H1 (cell line): ENCODE measurements at regions not wholly inside any gene's neighbourhood (a gene's known extent, or its start where the extent isn't known, plus 50 kb on each side); places are given as distances from the start of the nearest gene placed in this dataset.

Experiments used
- CTCF ChIA-PET: fragments of 300-600 bp; sonication (Branson Sonifier 250); formaldehyde crosslinking; loops from one replicate; lab custom pipeline; 2021; ENCODE audit not compliant: partially characterized antibody; lab: Charles Lee
- POLR2A ChIA-PET: fragments of 300-600 bp; sonication (Branson Sonifier 250); formaldehyde crosslinking; loops from one replicate; lab custom pipeline; 2021; ENCODE audit warnings: inconsistent platforms; ENCODE audit not compliant: partially characterized antibody; lab: Charles Lee
- DNase-seq, 2 experiments: peaks; one replicate each; pipeline versions ENCODE4 v3.0.0 to v3.0.0-alpha.2; 2010 to 2022; ENCODE audit warnings: low spot score in 2 of 2, low read depth in 1 of 2, mixed read lengths in 1 of 2
- FAIRE-seq: peaks from 2 replicates; lab custom pipeline; 2011; peaks lifted over from hg19 to GRCh38; lab: Jason Lieb, UNC
- H2AFZ ChIP-seq: 2 replicates; pipeline ENCODE4 v1.8.1; 2012; ENCODE audit warnings: low read length, inconsistent platforms
- H2AK5ac ChIP-seq: 2 replicates; pipeline ENCODE4 v1.6.1; 2013; ENCODE audit warnings: low read depth, low read length
- H2BK120ac ChIP-seq: replicated peaks from 2 replicates; pipeline ENCODE3; 2013; ENCODE audit warnings: low read depth, low read length, inconsistent platforms
- H2BK12ac ChIP-seq: 2 replicates; pipeline ENCODE4 v1.6.1; 2013; ENCODE audit warnings: low read depth, low read length
- H2BK15ac ChIP-seq: 2 replicates; pipeline ENCODE4 v1.6.1; 2013; ENCODE audit warnings: low read length
- H2BK20ac ChIP-seq: 2 replicates; pipeline ENCODE4 v1.6.1; 2013; ENCODE audit warnings: low read length
- H2BK5ac ChIP-seq: 2 replicates; pipeline ENCODE4 v1.6.1; 2013; ENCODE audit warnings: low read depth, low read length
- H3K14ac ChIP-seq: 2 replicates; pipeline ENCODE4 v1.6.1; 2013; ENCODE audit warnings: inconsistent platforms; ENCODE audit not compliant: insufficient read length
- H3K18ac ChIP-seq: 2 replicates; pipeline ENCODE4 v1.6.1; 2013; ENCODE audit warnings: low read length; ENCODE audit errors: extremely low read depth
- H3K23ac ChIP-seq: 2 replicates; pipeline ENCODE4 v1.6.1; 2013; ENCODE audit warnings: inconsistent platforms; ENCODE audit not compliant: insufficient read length
- H3K23me2 ChIP-seq: 2 replicates; pipeline ENCODE4 v1.6.1; 2013; ENCODE audit warnings: low read depth, low read length
- H3K27ac ChIP-seq: 2 replicates; pipeline ENCODE4 v1.6.1; 2011; ENCODE audit warnings: low read depth, low read length, inconsistent platforms
- H3K27me3 ChIP-seq, 4 experiments: replicated peaks in 1 of 4; 1 replicate in 1 of 4; 2 replicates in 3 of 4; pipeline versions ENCODE4 v1.6.1 to v1.8.1; 2011 to 2013; ENCODE audit warnings: low read length in 3 of 4, mild to moderate bottlenecking in 3 of 4, inconsistent platforms in 2 of 4, mixed read lengths in 2 of 4, moderate library complexity in 1 of 4; ENCODE audit not compliant: control insufficient read depth in 3 of 4, insufficient read depth in 3 of 4; ENCODE audit errors: extremely low read depth in 1 of 4
- H3K36me3 ChIP-seq, 4 experiments: 2 replicates each; pipeline versions ENCODE4 v1.6.1 to v1.8.1; 2011 to 2013; ENCODE audit warnings: mild to moderate bottlenecking in 4 of 4, low read length in 3 of 4, moderate library complexity in 2 of 4, control low read depth in 1 of 4, inconsistent platforms in 1 of 4; ENCODE audit not compliant: insufficient read depth in 4 of 4, control insufficient read depth in 2 of 4
- H3K4ac ChIP-seq: replicated peaks from 2 replicates; pipeline ENCODE3; 2013; ENCODE audit warnings: low read length, low read depth, mixed read lengths, inconsistent platforms; ENCODE audit not compliant: insufficient read length
- H3K4me1 ChIP-seq, 4 experiments: replicated peaks in 1 of 4; 1 replicate in 1 of 4; 2 replicates in 3 of 4; pipeline versions ENCODE4 v1.6.1 to v1.8.1; 2011 to 2013; ENCODE audit warnings: low read length in 3 of 4, inconsistent platforms in 2 of 4, mixed read lengths in 1 of 4; ENCODE audit not compliant: insufficient read depth in 4 of 4, control insufficient read depth in 3 of 4
- H3K4me2 ChIP-seq, 2 experiments: 2 replicates each; pipeline versions ENCODE4 v1.6.1 to v1.8.1; 2011 to 2013; ENCODE audit warnings: low read depth in 2 of 2, low read length in 2 of 2, control low read depth in 1 of 2, inconsistent platforms in 1 of 2, mild to moderate bottlenecking in 1 of 2; ENCODE audit not compliant: insufficient read depth in 1 of 2
- H3K4me3 ChIP-seq, 4 experiments: fragments of 200-600, 300-600 bp in 1 of 4; sonication (generic), shearing (Covaris generic), sonication (Bioruptor Twin) in 1 of 4; 2 replicates each; pipeline versions ENCODE4 v1.5.1 to v1.8.1; 2011 to 2016; ENCODE audit warnings: low read length in 4 of 4, low read depth in 3 of 4, control low read depth in 2 of 4, inconsistent platforms in 2 of 4, mild to moderate bottlenecking in 2 of 4, mixed read lengths in 1 of 4, moderate library complexity in 1 of 4; ENCODE audit not compliant: insufficient read depth in 2 of 4; ENCODE audit errors: extremely low read depth in 1 of 4
- H3K56ac ChIP-seq: replicated peaks from 2 replicates; pipeline ENCODE3; 2013; ENCODE audit warnings: low read depth, mild to moderate bottlenecking, mixed read lengths, low read length, inconsistent platforms; ENCODE audit not compliant: insufficient read length
- H3K79me1 ChIP-seq: 2 replicates; pipeline ENCODE4 v1.6.1; 2013; ENCODE audit warnings: low read depth, low read length, control low read depth
- H3K79me2 ChIP-seq, 2 experiments: 2 replicates each; pipeline versions ENCODE4 v1.6.1 to v1.8.1; 2012 to 2013; ENCODE audit warnings: low read length in 2 of 2, mild to moderate bottlenecking in 2 of 2, inconsistent platforms in 1 of 2; ENCODE audit not compliant: insufficient read depth in 2 of 2, control insufficient read depth in 1 of 2
- H3K9ac ChIP-seq, 4 experiments: replicated peaks in 1 of 4; 1 replicate in 1 of 4; 2 replicates in 3 of 4; pipeline versions ENCODE4 v1.6.1 to v1.8.1; 2011 to 2013; ENCODE audit warnings: low read depth in 3 of 4, low read length in 3 of 4, control low read depth in 2 of 4, mild to moderate bottlenecking in 2 of 4, moderate library complexity in 2 of 4, inconsistent platforms in 1 of 4; ENCODE audit errors: extremely low read depth in 1 of 4
- H3K9me3 ChIP-seq, 2 experiments: 2 replicates each; pipeline versions ENCODE4 v1.6.1 to v1.8.1; 2012 to 2013; ENCODE audit warnings: mild to moderate bottlenecking in 2 of 2, moderate library complexity in 2 of 2, control low read depth in 1 of 2, inconsistent platforms in 1 of 2, low read depth in 1 of 2, low read length in 1 of 2, mixed read lengths in 1 of 2; ENCODE audit not compliant: insufficient read depth in 2 of 2
- H4K20me1 ChIP-seq, 2 experiments: replicated peaks in 1 of 2; 2 replicates each; pipeline versions ENCODE3 to v1.8.1; 2011 to 2013; ENCODE audit warnings: inconsistent platforms in 2 of 2, low read length in 2 of 2, mild to moderate bottlenecking in 1 of 2; ENCODE audit not compliant: insufficient read depth in 2 of 2, control insufficient read depth in 1 of 2
- H4K5ac ChIP-seq: 2 replicates; pipeline ENCODE4 v1.6.1; 2013; ENCODE audit warnings: low read length, low read depth, mixed read lengths, inconsistent platforms; ENCODE audit not compliant: insufficient read length
- H4K8ac ChIP-seq: 2 replicates; pipeline ENCODE4 v1.8.0; 2013; ENCODE audit warnings: mild to moderate bottlenecking, moderate library complexity, low read length, inconsistent platforms; ENCODE audit not compliant: insufficient read depth; ENCODE audit errors: extremely low read depth
- H4K91ac ChIP-seq: replicated peaks from 2 replicates; pipeline ENCODE3; 2013; ENCODE audit warnings: low read length, mixed read lengths, inconsistent platforms; ENCODE audit not compliant: insufficient read length
- ASH2L ChIP-seq: fragments of 200-600, 300-600 bp; sonication (generic); IDR thresholded peaks from one replicate; pipeline ENCODE4 v1.7.1; 2017; ENCODE audit warnings: low read length
- CHD1 ChIP-seq: IDR thresholded peaks from 2 replicates; pipeline ENCODE4 v1.6.1; 2012; ENCODE audit warnings: low read depth, low read length, improper control_type of control experiment
- CTBP2 ChIP-seq: IDR thresholded peaks from 2 replicates; pipeline ENCODE4 v1.7.0; 2011; ENCODE audit warnings: borderline replicate concordance, mild to moderate bottlenecking, moderate library complexity, mixed read lengths, low read length; ENCODE audit not compliant: insufficient read depth, insufficient read length
- EZH2 ChIP-seq: fragments of 200-600 bp; sonication (generic); IDR thresholded peaks from 2 replicates; pipeline ENCODE4 v1.7.1; 2012; ENCODE audit warnings: low read depth, mild to moderate bottlenecking, moderate library complexity, low read length, inconsistent platforms; ENCODE audit not compliant: severe bottlenecking
- GABPA ChIP-seq: IDR thresholded peaks from 2 replicates; pipeline ENCODE4 v1.6.1; 2011; ENCODE audit warnings: mild to moderate bottlenecking, low read length, moderate library complexity, borderline replicate concordance; ENCODE audit not compliant: insufficient read depth
- JUND ChIP-seq: IDR thresholded peaks from 2 replicates; pipeline ENCODE4 v1.6.1; 2011; ENCODE audit warnings: mild to moderate bottlenecking, improper control_type of control experiment, low read length
- MAFK ChIP-seq: IDR thresholded peaks from 2 replicates; pipeline ENCODE4 v1.6.1; 2012; ENCODE audit warnings: low read depth, mild to moderate bottlenecking, improper control_type of control experiment, low read length
- RBBP5 ChIP-seq: IDR thresholded peaks from 2 replicates; pipeline ENCODE4 v1.7.1; 2012; ENCODE audit warnings: low read depth, mild to moderate bottlenecking, inconsistent platforms, low read length, moderate library complexity, borderline replicate concordance
- RXRA ChIP-seq: IDR thresholded peaks from 2 replicates; pipeline ENCODE4 v1.6.1; 2011; ENCODE audit warnings: low read depth, mild to moderate bottlenecking, low read length, moderate library complexity; ENCODE audit not compliant: insufficient read depth
- SP2 ChIP-seq: IDR thresholded peaks from 2 replicates; pipeline ENCODE4 v1.6.1; 2012; ENCODE audit warnings: mild to moderate bottlenecking, low read length, inconsistent platforms
- SP4 ChIP-seq: IDR thresholded peaks from 2 replicates; pipeline ENCODE4 v1.6.1; 2012; ENCODE audit warnings: low read length, inconsistent platforms
- TAF7 ChIP-seq: optimal IDR thresholded peaks from 2 replicates; pipeline ENCODE3; 2011; ENCODE audit warnings: low read depth, mild to moderate bottlenecking, inconsistent platforms, low read length, moderate library complexity, borderline replicate concordance
- USF2 ChIP-seq: IDR thresholded peaks from 2 replicates; pipeline ENCODE4 v1.6.1; 2011; ENCODE audit warnings: low read length, improper control_type of control experiment
- YY1 ChIP-seq: IDR thresholded peaks from 2 replicates; pipeline ENCODE4 v1.6.1; 2011; ENCODE audit warnings: low read depth, mild to moderate bottlenecking, low read length
- WGBS, 2 experiments: shearing (Covaris generic) in 1 of 2; methylation state at CpG; one replicate each; pipeline versions ENCODE4 v1.1.6 to v1.1.7; 2013 to 2015; ENCODE audit warnings: low lambda C conversion rate in 2 of 2, mixed read lengths in 2 of 2, inconsistent platforms in 1 of 2, low coverage in 1 of 2, missing lambda C conversion rate in 1 of 2; ENCODE audit not compliant: insufficient replicate concordance in 2 of 2, insufficient coverage in 1 of 2, insufficient read length in 1 of 2; ENCODE audit errors: extremely low coverage in 1 of 2, missing lambda C conversion rate in 1 of 2; 5-methylcytosine and 5-hydroxymethylcytosine counted together

DNA sequence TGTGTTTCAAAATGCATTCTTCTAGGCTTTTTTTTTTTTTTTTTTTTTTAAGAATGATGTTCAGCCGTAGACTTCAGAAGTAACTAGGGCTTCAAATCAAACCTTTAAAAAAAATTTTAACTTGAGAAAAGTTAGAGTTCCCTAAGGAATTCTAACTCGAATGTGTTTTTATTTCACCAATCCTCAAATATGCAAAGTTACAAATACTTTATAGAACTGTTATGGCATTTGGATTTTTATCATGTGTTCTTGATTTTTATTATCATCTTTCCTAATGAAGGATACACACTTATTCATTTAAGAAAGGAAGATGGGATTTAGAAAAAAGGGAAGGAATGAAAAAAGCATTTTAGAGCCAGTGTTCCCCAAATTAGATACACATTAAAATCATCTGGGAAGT is 200.6 kb upstream of the LDB2 start:
- Histone ChIP-seq H3K9me3 (no peaks in the 10 kb centered on the region), H2BK15ac (no peak overlapping the region), H2BK20ac (no peak overlapping the region), H2AK5ac (no peak overlapping the region), H3K9ac (no peak overlapping the region), H4K8ac (no peak overlapping the region), H3K4me3 (no peak overlapping the region), H3K36me3 (no peaks in the 10 kb centered on the region), H3K23ac (no peak overlapping the region), H3K18ac (no peak overlapping the region), H3K27ac (no peak overlapping the region), H2AFZ (no peak overlapping the region), H3K4me2 (no peak overlapping the region), H3K56ac (no peak overlapping the region), H2BK120ac (no peak overlapping the region), H3K14ac (no peak overlapping the region), H3K79me2 (no peaks in the 10 kb centered on the region), H3K27me3 (no peaks in the 10 kb centered on the region), H4K91ac (no peak overlapping the region), H3K4me1 (peaks cover 0 to 2% (median 0%) of the 10 kb centered on the region in 4 experiments; a peak in 1 of 7 replicates), H3K23me2 (peaks cover 3% of the 10 kb centered on the region; the same call in 1 of the 2 replicates), H4K5ac (no peak overlapping the region), H3K79me1 (no peaks in the 10 kb centered on the region), H3K4ac (no peak overlapping the region), H2BK5ac (no peak overlapping the region), H4K20me1 (no peaks in the 10 kb centered on the region), H2BK12ac (no peak overlapping the region)
- WGBS, 2 experiments, result 88% methylated on average over 2 of the region's 2 CpGs; no CpG with 5 or more reads in 1 of the 2 experiments
- no peak for DNase-seq
- CTCF ChIA-PET, result interaction anchor here (0.6 to 1.1 kb wide), 3 partner anchors 10 to 259 kb away, joined by 3 to 10 read pairs (median 4); no protein-coding TSS in a partner anchor
- no peak for FAIRE-seq
- POLR2A ChIA-PET, result no interaction called here
- TF ChIP-seq ASH2L (no peak), TAF7 (no peak), JUND (no peak), MAFK (no peak), RXRA (no peak), CTBP2 (no peak), GABPA (no peak), SP4 (no peak), YY1 (no peak), SP2 (no peak), USF2 (no peak), RBBP5 (no peak), CHD1 (no peak), EZH2 (no peak)
